ENCODE measurements at regions not wholly inside any gene's neighbourhood (a gene's known extent, or its start where the extent isn't known, plus 50 kb on each side); places are given as distances from the start of the nearest gene placed in this dataset.

DNA sequence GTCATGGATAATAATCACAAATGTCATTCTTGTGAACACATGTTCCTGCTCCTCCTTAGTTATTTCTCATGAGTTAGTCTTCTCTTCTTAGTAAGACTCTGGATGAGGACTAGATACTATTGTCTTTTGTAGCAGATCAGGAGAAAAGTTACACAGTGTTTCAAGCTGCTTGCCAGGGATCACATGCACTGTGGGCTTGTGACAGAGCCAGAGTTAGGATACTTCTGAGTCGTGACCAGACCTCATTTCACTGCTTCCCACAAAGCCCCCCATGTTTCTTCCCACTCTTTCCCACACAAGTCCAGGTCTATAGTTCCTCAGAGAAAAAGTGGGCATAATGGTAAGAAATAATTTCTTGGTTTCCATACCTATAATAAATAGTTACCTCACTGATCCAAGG is 80.2 kb upstream of the LRATD1 start:
- TF ChIP-seq CTCF (IDR thresholded peaks at IDR 0.05) (no peak), EZH2 (IDR thresholded peaks at IDR 0.05) (no peak), EZH2phosphoT487 (IDR thresholded peaks at IDR 0.05) (no peak)
